Stomach smooth muscle (tissue), 2 donors: ENCODE measurements at regions not wholly inside any gene's neighbourhood (a gene's known extent, or its start where the extent isn't known, plus 50 kb on each side); places are given as distances from the start of the nearest gene placed in this dataset.
"Not testable (repeated sequence)": the region's sequence is repeated elsewhere in the genome, so short reads cannot be mapped to it uniquely, and the experiment has no call there.

Experiments used
- H3K27ac ChIP-seq: one replicate; pipeline ENCODE4 v1.7.0; 2013; ENCODE audit warnings: mild to moderate bottlenecking, low read length, inconsistent platforms
- H3K27me3 ChIP-seq, 2 donors: one replicate each; pipeline ENCODE4 v1.7.0; 2013; ENCODE audit warnings: low read length in 2 of 2; ENCODE audit not compliant: insufficient read depth in 2 of 2, control insufficient read depth in 1 of 2
- H3K36me3 ChIP-seq, 2 donors: one replicate each; pipeline ENCODE4 v1.7.0; 2013; ENCODE audit warnings: low read length in 2 of 2; ENCODE audit not compliant: control insufficient read depth in 2 of 2, insufficient read depth in 2 of 2
- H3K4me1 ChIP-seq: one replicate; pipeline ENCODE4 v1.7.0; 2013; ENCODE audit warnings: low read length; ENCODE audit not compliant: control insufficient read depth, insufficient read depth
- H3K4me3 ChIP-seq, 2 donors: one replicate each; pipeline ENCODE4 v1.7.0; 2013; ENCODE audit warnings: low read length in 2 of 2
- H3K9ac ChIP-seq, 2 donors: one replicate each; pipeline ENCODE4 v1.7.0; 2013; ENCODE audit warnings: low read length in 2 of 2, mild to moderate bottlenecking in 1 of 2
- H3K9me3 ChIP-seq, 2 donors: one replicate each; pipeline ENCODE4 v1.7.0; 2013; ENCODE audit warnings: low read length in 2 of 2; ENCODE audit not compliant: control insufficient read depth in 2 of 2
- donor health status: healthy.
- donor health status: Pancreatic carcinoma.

DNA sequence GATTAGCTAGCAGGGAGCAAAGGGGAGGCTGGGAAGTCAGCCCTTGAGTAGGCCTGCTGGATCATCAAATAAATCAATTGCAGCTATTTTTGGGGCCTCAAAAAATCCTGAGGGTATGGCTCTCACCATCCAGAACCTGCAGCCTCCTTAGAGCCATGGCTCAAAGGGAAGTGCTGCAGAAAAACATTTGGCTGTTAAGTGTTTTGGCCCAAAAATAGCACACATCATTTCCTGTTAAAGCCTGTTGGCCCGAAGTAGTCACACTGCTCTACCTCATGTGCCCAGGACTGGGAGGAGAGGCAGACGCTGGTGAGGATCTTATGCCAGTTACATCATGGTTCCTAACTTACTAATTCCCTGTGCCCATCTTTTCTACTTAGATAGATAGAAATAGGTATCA lies 176.8 kb upstream of the PLGLB1 start:
- not testable (repeated sequence) for H3K36me3 ChIP-seq, H3K9me3 ChIP-seq, H3K27me3 ChIP-seq, H3K4me3 ChIP-seq, H3K27ac ChIP-seq, H3K4me1 ChIP-seq, H3K9ac ChIP-seq

DNA sequence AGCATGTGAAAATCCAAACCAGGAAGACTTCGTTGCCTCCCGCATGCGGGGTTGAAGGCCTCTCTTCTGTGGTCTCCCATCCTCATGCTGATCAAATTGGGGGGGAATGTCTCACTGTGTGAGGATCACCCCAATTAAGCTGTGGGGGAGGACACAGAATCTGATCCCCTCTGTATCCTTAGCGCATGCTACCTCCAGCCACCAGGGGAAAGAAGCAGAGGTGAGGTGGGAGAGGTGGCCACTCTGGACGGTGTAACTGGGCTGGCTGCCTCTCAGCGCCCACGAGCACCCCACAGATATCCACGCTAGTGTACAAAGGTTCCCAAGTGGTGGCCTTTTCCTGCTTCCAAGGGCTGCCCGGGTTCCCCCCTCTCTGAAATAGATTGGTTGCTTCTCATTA lies 177.6 kb upstream of the PLGLB1 start:
- not testable (repeated sequence) for H3K27me3 ChIP-seq, H3K9ac ChIP-seq, H3K36me3 ChIP-seq, H3K4me1 ChIP-seq, H3K27ac ChIP-seq, H3K4me3 ChIP-seq, H3K9me3 ChIP-seq

GRCh38 chr2:87204569-87205147 lies 183.0 kb upstream of the PLGLB1 start:
- H3K27me3 ChIP-seq, H3K4me3 ChIP-seq, H3K4me1 ChIP-seq, H3K9me3 ChIP-seq, H3K9ac ChIP-seq, H3K36me3 ChIP-seq, H3K27ac ChIP-seq: not testable (repeated sequence)

DNA sequence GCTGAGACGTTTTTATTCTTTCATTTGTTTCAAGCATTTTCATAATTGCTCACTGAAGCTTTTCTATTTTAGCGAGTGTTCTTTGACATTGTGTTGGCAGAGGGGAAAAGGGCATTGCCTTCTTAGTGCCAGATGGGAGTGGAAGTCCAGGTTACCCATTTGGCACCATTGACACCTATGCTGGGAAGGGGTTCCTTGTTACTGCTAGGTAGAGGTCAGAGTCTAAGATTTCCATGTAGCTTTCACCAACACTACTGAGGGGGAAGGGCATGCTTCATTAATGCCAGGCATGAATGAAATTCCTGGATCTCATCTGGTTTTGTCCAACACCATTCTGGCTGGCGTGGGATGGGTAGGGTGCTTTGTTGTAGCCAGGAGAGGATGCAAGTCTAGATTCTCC lies 191.3 kb upstream of the PLGLB1 start:
- H3K27me3 ChIP-seq, H3K4me1 ChIP-seq, H3K4me3 ChIP-seq, H3K36me3 ChIP-seq, H3K9ac ChIP-seq, H3K27ac ChIP-seq, H3K9me3 ChIP-seq: not testable (repeated sequence)

DNA sequence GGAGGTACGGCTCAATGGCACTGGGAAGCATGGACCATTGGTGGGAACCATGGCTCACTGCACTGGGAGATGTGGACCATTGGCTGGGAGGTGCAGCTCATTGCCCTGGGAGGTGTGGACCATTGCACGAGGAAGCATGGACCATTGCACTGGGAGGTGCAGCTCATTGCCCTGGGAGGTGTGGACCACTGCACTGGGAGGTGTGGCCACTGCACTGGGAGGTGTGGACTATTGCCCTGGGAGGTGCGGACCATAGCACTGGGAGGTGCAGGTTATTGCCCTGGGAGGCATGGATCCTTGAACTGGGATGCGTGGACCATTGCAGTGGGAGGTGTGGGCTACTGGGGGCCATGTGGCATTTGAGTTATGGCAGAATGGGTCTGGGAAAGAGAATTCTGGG lies 195.4 kb upstream of the PLGLB1 start:
- not testable (repeated sequence) for H3K9ac ChIP-seq, H3K27ac ChIP-seq, H3K36me3 ChIP-seq, H3K27me3 ChIP-seq, H3K4me3 ChIP-seq, H3K9me3 ChIP-seq, H3K4me1 ChIP-seq

DNA sequence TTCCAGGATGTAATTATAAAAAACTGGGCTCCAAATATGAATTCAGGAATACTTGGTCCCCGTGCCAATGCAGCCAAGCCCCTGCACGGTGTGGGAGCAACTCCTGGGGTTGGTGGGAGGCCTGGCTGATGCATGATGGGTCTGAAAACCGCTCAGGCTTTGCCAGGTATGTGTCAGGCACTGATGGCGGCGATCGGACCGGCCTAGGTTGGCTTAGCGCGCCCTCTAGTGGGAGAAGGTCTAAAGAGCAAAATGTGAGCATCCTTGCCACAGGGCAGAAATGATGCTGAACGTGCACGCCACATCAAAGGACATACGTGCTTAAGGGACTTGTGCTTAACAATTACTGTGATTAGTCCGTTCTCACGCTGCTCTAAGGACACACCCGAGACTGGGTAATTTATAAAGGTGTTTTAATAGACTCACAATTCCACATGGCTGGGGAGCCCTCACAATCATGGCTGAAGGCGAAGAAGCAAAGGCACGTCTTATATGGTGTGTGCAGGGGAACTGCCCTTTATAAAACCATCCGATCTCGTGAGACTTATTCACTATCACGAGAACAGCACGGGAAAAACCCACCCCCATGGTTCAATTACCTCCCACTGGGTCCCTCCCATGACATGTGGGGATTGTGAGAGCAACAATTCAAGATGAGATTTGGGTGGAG lies 196.2 kb upstream of the PLGLB1 start:
- H3K9me3 ChIP-seq, H3K27me3 ChIP-seq, H3K27ac ChIP-seq, H3K4me3 ChIP-seq, H3K4me1 ChIP-seq, H3K36me3 ChIP-seq, H3K9ac ChIP-seq: not testable (repeated sequence)

DNA sequence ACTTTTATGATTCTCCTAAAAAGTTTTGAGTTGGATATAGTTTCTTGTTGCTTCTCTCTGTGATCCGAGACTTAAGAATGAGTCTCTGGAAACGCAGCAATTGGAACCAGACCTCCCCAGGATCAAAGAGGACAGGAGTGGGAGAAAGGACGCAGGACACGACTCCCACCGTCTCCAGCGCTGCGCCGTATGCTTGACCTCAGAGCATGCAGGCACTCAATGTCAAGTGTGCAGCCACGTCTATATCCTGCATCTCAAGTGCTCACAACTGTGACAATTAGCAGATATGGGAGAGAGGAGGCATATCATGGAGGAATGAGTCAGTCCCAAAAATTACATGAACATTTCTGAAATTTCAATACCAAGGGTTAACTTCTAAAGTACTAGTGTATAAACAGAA lies 199.0 kb upstream of the PLGLB1 start:
- not testable (repeated sequence) for H3K36me3 ChIP-seq, H3K27ac ChIP-seq, H3K4me3 ChIP-seq, H3K9me3 ChIP-seq, H3K9ac ChIP-seq, H3K27me3 ChIP-seq, H3K4me1 ChIP-seq

- H3K27ac ChIP-seq, H3K27me3 ChIP-seq, H3K9ac ChIP-seq, H3K36me3 ChIP-seq, H3K9me3 ChIP-seq, H3K4me1 ChIP-seq, H3K4me3 ChIP-seq: not testable (repeated sequence)
Measured at GRCh38 chr2:87222131-87222530, 200.5 kb upstream of the PLGLB1 start.

- not testable (repeated sequence) for H3K9ac ChIP-seq, H3K4me1 ChIP-seq, H3K36me3 ChIP-seq, H3K9me3 ChIP-seq, H3K27me3 ChIP-seq, H3K4me3 ChIP-seq, H3K27ac ChIP-seq
Measured at GRCh38 chr2:87223873-87224272, 202.2 kb upstream of the PLGLB1 start.

GRCh38 chr2:87229091-87229689 lies 207.5 kb upstream of the PLGLB1 start:
- H3K4me3 ChIP-seq, H3K27me3 ChIP-seq, H3K9ac ChIP-seq, H3K9me3 ChIP-seq, H3K36me3 ChIP-seq, H3K27ac ChIP-seq, H3K4me1 ChIP-seq: not testable (repeated sequence)

DNA sequence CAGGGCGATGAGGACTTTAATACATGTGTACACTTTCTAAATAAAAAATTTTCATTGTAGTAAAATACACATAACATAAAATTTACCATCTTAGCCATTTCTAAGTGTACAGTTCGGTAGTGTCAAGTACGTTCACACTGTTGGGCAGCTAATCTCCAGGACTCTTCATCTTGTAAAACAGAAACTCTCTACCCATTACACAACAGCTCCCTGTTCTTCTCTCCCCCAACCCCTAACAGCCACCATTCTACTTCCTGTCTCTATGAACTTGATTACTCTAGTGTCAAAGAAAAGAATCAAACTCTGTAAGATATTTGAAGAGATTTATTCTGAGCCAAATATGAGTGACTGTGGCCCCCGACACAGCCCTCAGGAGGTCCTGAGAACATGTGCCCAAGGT lies 208.3 kb upstream of the PLGLB1 start:
- not testable (repeated sequence) for H3K36me3 ChIP-seq, H3K9me3 ChIP-seq, H3K9ac ChIP-seq, H3K4me1 ChIP-seq, H3K27me3 ChIP-seq, H3K4me3 ChIP-seq, H3K27ac ChIP-seq
